GM23338 (cell line): ENCODE measurements at regions not wholly inside any gene's neighbourhood (a gene's known extent, or its start where the extent isn't known, plus 50 kb on each side); places are given as distances from the start of the nearest gene placed in this dataset.

Source experiments
- ATAC-seq: fragments of 200-7000 bp; cut with Tn5 transposase; 3 replicates; pipeline ENCODE4 v1.9.1; 2020
- DNase-seq: peaks from one replicate; pipeline ENCODE4 v3.0.0-alpha.2; 2015; ENCODE audit warnings: low spot score
- H2AFZ ChIP-seq: fragments of 200-600 bp; sonication (generic); 2 replicates; pipeline ENCODE4 v1.8.0; 2016; ENCODE audit warnings: antibody characterized with exemption, mild to moderate bottlenecking, moderate library complexity
- H3F3A ChIP-seq: fragments of 200-600 bp; sonication (generic); replicated peaks from 2 replicates; pipeline ENCODE4 v1.8.0; 2017; ENCODE audit warnings: antibody characterized with exemption, mixed run types, low read depth
- H3K27ac ChIP-seq: fragments of 200-600 bp; sonication (generic); 2 replicates; pipeline ENCODE4 v1.6.1; 2016; ENCODE audit warnings: low read depth
- H3K27me3 ChIP-seq: fragments of 200-600 bp; sonication (generic); 2 replicates; pipeline ENCODE4 v1.8.0; 2016; ENCODE audit warnings: mild to moderate bottlenecking, mixed run types, moderate library complexity; ENCODE audit not compliant: insufficient read depth
- H3K36me3 ChIP-seq: fragments of 200-600 bp; sonication (generic); 2 replicates; pipeline ENCODE4 v1.8.0; 2016; ENCODE audit warnings: mild to moderate bottlenecking; ENCODE audit not compliant: insufficient read depth
- H3K4me1 ChIP-seq: fragments of 200-600 bp; sonication (generic); 2 replicates; pipeline ENCODE4 v1.8.0; 2016; ENCODE audit warnings: mild to moderate bottlenecking, moderate library complexity; ENCODE audit not compliant: insufficient read depth
- H3K4me2 ChIP-seq: fragments of 200-600 bp; sonication (generic); 2 replicates; pipeline ENCODE4 v1.7.1; 2017; ENCODE audit warnings: mixed run types
- H3K4me3 ChIP-seq: fragments of 200-600 bp; sonication (generic); 2 replicates; pipeline ENCODE4 v1.6.1; 2016; ENCODE audit warnings: mixed run types
- H3K79me2 ChIP-seq: fragments of 200-600 bp; sonication (generic); replicated peaks from 2 replicates; pipeline ENCODE4 v1.8.0; 2017; ENCODE audit warnings: mild to moderate bottlenecking; ENCODE audit not compliant: insufficient read depth
- H3K9me2 ChIP-seq: fragments of 200-600 bp; sonication (generic); 2 replicates; pipeline ENCODE4 v1.8.0; 2017; ENCODE audit not compliant: insufficient read depth
- H4K20me1 ChIP-seq: fragments of 200-600 bp; sonication (generic); replicated peaks from 2 replicates; pipeline ENCODE4 v1.8.0; 2017; ENCODE audit warnings: mild to moderate bottlenecking; ENCODE audit not compliant: insufficient read depth
- H3K27ac Mint-ChIP-seq: 2 replicates; pipeline ENCODE4 v1.8.0; 2020; ENCODE audit warnings: inconsistent platforms, mild to moderate bottlenecking, moderate library complexity, mixed read lengths
- H3K27me3 Mint-ChIP-seq: 3 replicates; pipeline ENCODE4 v1.8.0; 2022; ENCODE audit warnings: low read depth, mild to moderate bottlenecking, moderate library complexity, mixed read lengths, inconsistent platforms; ENCODE audit not compliant: insufficient read depth, poor library complexity
- H3K36me3 Mint-ChIP-seq: 3 replicates; pipeline ENCODE4 v1.8.0; 2021; ENCODE audit warnings: low read depth, mild to moderate bottlenecking, inconsistent platforms, moderate library complexity, mixed read lengths
- H3K4me1 Mint-ChIP-seq: 3 replicates; pipeline ENCODE4 v1.8.0; 2020; ENCODE audit warnings: mild to moderate bottlenecking, inconsistent platforms, mixed read lengths
- H3K4me3 Mint-ChIP-seq: 3 replicates; pipeline ENCODE4 v1.8.0; 2021; ENCODE audit warnings: moderate library complexity, mild to moderate bottlenecking, inconsistent platforms, mixed read lengths
- H3K9me3 Mint-ChIP-seq: 3 replicates; pipeline ENCODE4 v1.8.0; 2020; ENCODE audit warnings: moderate library complexity, mild to moderate bottlenecking, inconsistent platforms, mixed read lengths
- CTCF ChIP-seq, 2 experiments: fragments of 200-600 bp in 1 of 2; sonication (generic) in 1 of 2; conservative IDR thresholded peaks; 2 replicates each; pipeline versions ENCODE4 v1.5.1 to v1.6.1; 2016 to 2017; ENCODE audit warnings: antibody characterized with exemption in 2 of 2, low read depth in 2 of 2, mild to moderate bottlenecking in 2 of 2, moderate library complexity in 1 of 2
- ETS1 ChIP-seq: IDR thresholded peaks from 2 replicates; pipeline ENCODE4 v1.6.1; 2016; ENCODE audit warnings: antibody characterized with exemption
- EZH2 ChIP-seq: fragments of 200-600 bp; sonication (generic); IDR thresholded peaks from one replicate; pipeline ENCODE4 v1.8.0; 2017; ENCODE audit warnings: antibody characterized with exemption, mild to moderate bottlenecking, low read depth; ENCODE audit not compliant: unreplicated experiment
- JUNB ChIP-seq: IDR thresholded peaks from one replicate; pipeline ENCODE4 v1.6.1; 2016; ENCODE audit warnings: antibody characterized with exemption; ENCODE audit not compliant: unreplicated experiment
- NANOG ChIP-seq: IDR thresholded peaks from 2 replicates; pipeline ENCODE4 v1.6.1; 2016; ENCODE audit warnings: antibody characterized with exemption, borderline replicate concordance
- POLR2AphosphoS5 ChIP-seq: IDR thresholded peaks from 2 replicates; pipeline ENCODE4 v1.6.1; 2016; ENCODE audit warnings: antibody characterized with exemption, low read depth
- REST ChIP-seq: IDR thresholded peaks from one replicate; pipeline ENCODE4 v1.6.1; 2018; ENCODE audit warnings: antibody characterized with exemption; ENCODE audit not compliant: unreplicated experiment
- STAT1 ChIP-seq: IDR thresholded peaks from one replicate; pipeline ENCODE4 v1.6.1; 2016; ENCODE audit warnings: antibody characterized with exemption; ENCODE audit not compliant: unreplicated experiment
- ZNF114 ChIP-seq: fragments of 250-450 bp; sonication (Bioruptor Pico); IDR thresholded peaks from 2 replicates; pipeline ENCODE4 v1.5.0; 2020; ENCODE audit warnings: mild to moderate bottlenecking, moderate library complexity
- ZNF462 ChIP-seq: fragments of 250-450 bp; sonication (Bioruptor Pico); IDR thresholded peaks from 2 replicates; pipeline ENCODE4 v1.5.0; 2020; ENCODE audit warnings: mild to moderate bottlenecking, moderate library complexity

- no peak for TF ChIP-seq EZH2
- TF ChIP-seq CTCF (conservative IDR thresholded peaks at IDR 0.05; ENCODE audit: low read depth in 2 of 2), result no peak
- TF ChIP-seq JUNB, result no peak
- no peak for TF ChIP-seq ETS1
- no peak for TF ChIP-seq ZNF114 (CRISPR knock-in tag)
Observed at GRCh38 chr2:39512941-39513340, 75.9 kb upstream of the MAP4K3 start (continued).

GRCh38 chr2:39513641-39514094, 76.6 kb upstream of the MAP4K3 start:
- DNase-seq (peak; percentile 79), ATAC-seq (peak; percentile 54)
- H3K27ac ChIP-seq, result no peak overlapping the region
- no peaks in the 10 kb centered on the region for H3K9me3 Mint-ChIP-seq
- H3K36me3 ChIP-seq, result no peaks in the 10 kb centered on the region
- H3K4me3 ChIP-seq, result no peak overlapping the region
- no peaks in the 10 kb centered on the region for H3K27me3 ChIP-seq
- H3K4me1 ChIP-seq, result peaks cover 48% of the 10 kb centered on the region
- H3K4me2 ChIP-seq, result no peak overlapping the region
- no peaks in the 10 kb centered on the region for H4K20me1 ChIP-seq
- 0 out of 2 replicates have a peak, but pooled peaks cover 5% of the 10 kb centered on the region for H3K9me2 ChIP-seq
- peaks cover 3% of the 10 kb centered on the region; the same call in 1 of the 3 replicates for H3K36me3 Mint-ChIP-seq
- peak overlapping the region; percentile 35; the same call in 1 of the 2 replicates for H3K27ac Mint-ChIP-seq
- peaks cover 14% of the 10 kb centered on the region; the same call in 1 of the 2 replicates for H3F3A ChIP-seq
- no peaks in the 10 kb centered on the region for H3K79me2 ChIP-seq
- no peak overlapping the region for H3K4me3 Mint-ChIP-seq
- H3K4me1 Mint-ChIP-seq, result peaks cover 55% of the 10 kb centered on the region
- H3K27me3 Mint-ChIP-seq, result peaks cover 15% of the 10 kb centered on the region
- peak; percentile 65 to 73 for TF ChIP-seq CTCF (conservative IDR thresholded peaks at IDR 0.05; ENCODE audit: low read depth in 2 of 2)
- TF ChIP-seq ZNF462 (CRISPR knock-in tag), result no peak
- TF ChIP-seq POLR2AphosphoS5, result no peak
- no peak for TF ChIP-seq NANOG
- TF ChIP-seq STAT1, result no peak
- no peak for TF ChIP-seq REST
- H2AFZ ChIP-seq, result no peak overlapping the region; the same call in 1 of the 2 replicates
